HCT116 (cell line): ENCODE measurements at regions not wholly inside any gene's neighbourhood (a gene's known extent, or its start where the extent isn't known, plus 50 kb on each side); places are given as distances from the start of the nearest gene placed in this dataset.

ENCODE experiments used
- ATAC-seq: fragments of 200-7000 bp; cut with Tn5 transposase; 2 replicates; pipeline ENCODE4 v1.9.1; 2020; ENCODE audit warnings: mild to moderate bottlenecking, moderate library complexity
- BruUV-seq: library from RNA; stranded (reverse); fragments of 400-500 nt; replicated peaks from 2 replicates; lab custom pipeline; 2021; lab: Mats Ljungman, UMichigan
- CTCF ChIA-PET: fragments of 300-600 bp; sonication (Branson Sonifier 250); formaldehyde crosslinking; loops from one replicate; lab custom pipeline; 2021; ENCODE audit warnings: antibody characterized with exemption; lab: Charles Lee
- POLR2A ChIA-PET: fragments of 300-600, 350-600 bp; sonication (Branson Sonifier 250); formaldehyde crosslinking; loops from one replicate; lab custom pipeline; 2021; ENCODE audit warnings: antibody characterized with exemption; lab: Charles Lee
- RAD21 ChIA-PET, 2 experiments: fragments of 300-600 bp; sonication (Branson Sonifier 250); formaldehyde crosslinking; loops; one replicate each; lab custom pipeline; 2023; ENCODE audit warnings: low total read pairs in 2 of 2; ENCODE audit not compliant: uncharacterized antibody in 2 of 2, unreplicated experiment in 2 of 2, low non-redundant PET in 1 of 2; lab: Charles Lee
- DNase-seq: peaks from one replicate; pipeline ENCODE4 v3.0.0-alpha.2; 2010; ENCODE audit warnings: low read depth, low spot score
- H2AFZ ChIP-seq: fragments of 200-600 bp; shearing (Covaris generic), sonication (generic); 2 replicates; pipeline ENCODE4 v1.6.1; 2017; ENCODE audit warnings: low read depth, mixed run types, mixed read lengths, antibody characterized with exemption, low read length; ENCODE audit not compliant: poor library complexity, severe bottlenecking
- H3K27ac ChIP-seq: 2 replicates; pipeline ENCODE4 v1.5.1; 2012; ENCODE audit warnings: low read depth, low read length
- H3K27me3 ChIP-seq: fragments of 200-600 bp; sonication (generic); 2 replicates; pipeline ENCODE4 v1.6.1; 2016; ENCODE audit warnings: mixed run types, low read length, mixed read lengths; ENCODE audit not compliant: insufficient read depth
- H3K36me3 ChIP-seq, 2 experiments: fragments of 200-500 bp in 1 of 2; fragments of 200-600 bp in 1 of 2; sonication (Bioruptor generic) in 1 of 2; sonication (generic) in 1 of 2; 2 replicates each; pipeline versions ENCODE4 v1.5.1 to v1.6.1; 2014 to 2016; ENCODE audit warnings: low read length in 2 of 2, inconsistent platforms in 1 of 2, mixed read lengths in 1 of 2, mixed run types in 1 of 2; ENCODE audit not compliant: insufficient read depth in 2 of 2, control insufficient read depth in 1 of 2
- H3K4me1 ChIP-seq, 2 experiments: fragments of 200-600 bp in 1 of 2; sonication (generic) in 1 of 2; 2 replicates each; pipeline versions ENCODE4 v1.5.1 to v1.6.1; 2012 to 2017; ENCODE audit warnings: low read length in 2 of 2, inconsistent platforms in 1 of 2, mild to moderate bottlenecking in 1 of 2, mixed read lengths in 1 of 2, mixed run types in 1 of 2, moderate library complexity in 1 of 2; ENCODE audit not compliant: insufficient read depth in 2 of 2, control insufficient read depth in 1 of 2
- H3K4me2 ChIP-seq: fragments of 200-600 bp; sonication (generic); 2 replicates; pipeline ENCODE4 v1.6.1; 2017; ENCODE audit warnings: mixed run types, low read length, mixed read lengths
- H3K4me3 ChIP-seq, 2 experiments: fragments of 200-600 bp in 1 of 2; sonication (generic) in 1 of 2; replicated peaks in 1 of 2; 2 replicates each; pipeline ENCODE4 v1.5.1; 2011 to 2016; ENCODE audit warnings: low read length in 2 of 2, control low read depth in 1 of 2, low read depth in 1 of 2, mild to moderate bottlenecking in 1 of 2, mixed read lengths in 1 of 2, mixed run types in 1 of 2
- H3K79me2 ChIP-seq: fragments of 200-600 bp; sonication (generic); 2 replicates; pipeline ENCODE4 v1.6.1; 2017; ENCODE audit warnings: mild to moderate bottlenecking, mixed run types, low read length, moderate library complexity, mixed read lengths; ENCODE audit not compliant: insufficient read depth
- H3K9ac ChIP-seq: fragments of 200-600 bp; sonication (generic); 2 replicates; pipeline ENCODE4 v1.6.1; 2016; ENCODE audit warnings: low read length, mixed read lengths
- H3K9me2 ChIP-seq: fragments of 200-600 bp; sonication (generic), shearing (Covaris generic); 2 replicates; pipeline ENCODE4 v1.6.1; 2017; ENCODE audit warnings: mixed run types, mild to moderate bottlenecking, moderate library complexity; ENCODE audit not compliant: insufficient read depth
- H3K9me3 ChIP-seq, 2 experiments: fragments of 200-500 bp in 1 of 2; fragments of 200-600 bp in 1 of 2; sonication (Bioruptor generic) in 1 of 2; sonication (generic) in 1 of 2; 2 replicates each; pipeline ENCODE4 v1.6.1; 2014 to 2017; ENCODE audit warnings: low read length in 2 of 2, mixed read lengths in 2 of 2, inconsistent platforms in 1 of 2, low read depth in 1 of 2, mild to moderate bottlenecking in 1 of 2, mixed run types in 1 of 2, moderate library complexity in 1 of 2; ENCODE audit not compliant: control insufficient read depth in 1 of 2, insufficient read depth in 1 of 2
- H4K20me1 ChIP-seq: fragments of 200-600 bp; sonication (generic), shearing (Covaris generic); 2 replicates; pipeline ENCODE4 v1.6.1; 2017; ENCODE audit warnings: mixed run types, mild to moderate bottlenecking, moderate library complexity; ENCODE audit not compliant: insufficient read depth
- CBX3 ChIP-seq: IDR thresholded peaks from 2 replicates; pipeline ENCODE4 v1.6.1; 2012; ENCODE audit warnings: low read depth
- EZH2phosphoT487 ChIP-seq: fragments of 200-600 bp; IDR thresholded peaks from 2 replicates; pipeline ENCODE4 v1.6.1; 2018; ENCODE audit warnings: antibody characterized with exemption, borderline replicate concordance
- JUND ChIP-seq: IDR thresholded peaks from 2 replicates; pipeline ENCODE4 v1.6.1; 2012
- POLR2A ChIP-seq: IDR thresholded peaks from 2 replicates; pipeline ENCODE4 v1.7.0; 2011; ENCODE audit warnings: borderline replicate concordance; ENCODE audit not compliant: insufficient read depth, insufficient read length; ENCODE audit errors: extremely low read depth
- POLR2AphosphoS5 ChIP-seq: IDR thresholded peaks from 2 replicates; pipeline ENCODE4 v1.6.1; 2011; ENCODE audit warnings: mild to moderate bottlenecking, low read depth, low read length, moderate library complexity
- RAD21 ChIP-seq: IDR thresholded peaks from 2 replicates; pipeline ENCODE4 v1.6.1; 2012; ENCODE audit warnings: low read depth, mild to moderate bottlenecking
- SIN3A ChIP-seq: IDR thresholded peaks from 2 replicates; pipeline ENCODE4 v1.6.1; 2012; ENCODE audit warnings: low read depth
- SP1 ChIP-seq: IDR thresholded peaks from 2 replicates; pipeline ENCODE4 v1.6.1; 2012; ENCODE audit warnings: low read depth
- ZFX ChIP-seq: fragments of 450-650 bp; IDR thresholded peaks from 2 replicates; pipeline ENCODE4 v1.6.1; 2017
- intact Hi-C: fragments of 100-400 bp; cut with micrococcal nuclease; formaldehyde crosslinking; loops from 2 replicates; pipeline ENCODE4 v1.10.0; 2022
- TF ChIP-seq, protein P1 (sequence below): IDR thresholded peaks from 2 replicates; pipeline ENCODE4 v1.6.1; 2012; ENCODE audit warnings: low read depth
- TF ChIP-seq, protein P2 (sequence below), 3 experiments: fragments of 200-600 bp in 1 of 3; sonication (generic) in 1 of 3; IDR thresholded peaks in 2 of 3; conservative IDR thresholded peaks in 1 of 3; 2 replicates each; pipeline ENCODE4 v1.5.1; 2012 to 2017; ENCODE audit warnings: low read depth in 2 of 3, low read length in 2 of 3, antibody characterized with exemption in 1 of 3, borderline replicate concordance in 1 of 3, control low read depth in 1 of 3, mild to moderate bottlenecking in 1 of 3, mixed read lengths in 1 of 3, mixed run types in 1 of 3, moderate library complexity in 1 of 3; ENCODE audit not compliant: insufficient read depth in 1 of 3
- TF ChIP-seq, protein P3 (sequence below): IDR thresholded peaks from 2 replicates; pipeline ENCODE4 v1.6.1; 2011; ENCODE audit warnings: mild to moderate bottlenecking, low read length, moderate library complexity; ENCODE audit not compliant: insufficient replicate concordance; ENCODE audit errors: extremely low read depth

DNA sequence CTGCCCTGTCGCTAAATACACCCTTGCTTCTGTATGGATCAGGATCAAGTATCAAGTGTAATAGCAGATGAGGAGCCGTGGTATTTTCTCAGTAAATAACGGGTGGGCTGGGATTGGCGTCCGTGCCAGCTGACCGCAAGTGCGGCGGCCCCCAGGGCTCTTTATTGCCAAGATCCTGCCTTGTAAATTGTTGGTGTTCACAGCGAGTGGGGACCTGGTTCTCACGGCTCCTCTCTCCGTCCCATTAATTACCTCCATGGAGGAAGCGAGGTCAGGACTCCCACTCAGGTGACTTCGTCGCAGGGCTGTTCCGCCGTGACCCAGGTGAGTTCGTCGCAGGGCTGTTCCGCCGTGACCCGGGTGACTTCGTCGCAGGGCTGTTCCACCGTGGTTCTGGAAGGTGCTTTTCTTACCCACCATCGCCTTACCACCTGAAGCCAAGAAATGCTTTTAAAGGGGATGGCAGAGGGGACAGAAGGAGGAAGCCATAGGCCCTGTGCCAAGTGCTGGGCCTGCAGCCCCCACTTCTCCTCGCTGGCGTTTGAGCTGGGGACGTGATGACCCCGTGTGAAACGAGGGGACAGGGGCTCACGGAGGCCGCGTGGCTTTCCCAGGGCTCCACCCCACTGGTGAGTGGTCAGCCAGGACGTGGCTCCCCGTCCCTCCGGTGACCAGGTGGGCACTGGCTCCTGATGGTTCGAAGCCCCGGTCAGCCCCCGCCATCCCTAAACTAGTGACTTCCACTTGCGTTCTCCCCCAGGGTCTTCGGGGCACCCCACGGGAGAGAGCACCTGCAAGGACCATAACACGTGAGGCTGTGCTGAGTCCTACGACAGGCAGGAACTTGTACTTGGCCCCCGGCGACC lies 118.4 kb downstream of the TWIST2 start:
- H3K27me3 ChIP-seq, result no peaks in the 10 kb centered on the region
- H2AFZ ChIP-seq, result no peak overlapping the region
- no peaks in the 10 kb centered on the region for H3K79me2 ChIP-seq
- H3K36me3 ChIP-seq, result no peaks in the 10 kb centered on the region
- intact Hi-C loops, result loop anchor here (10.0 kb wide), 1 partner anchor 612 kb away; no protein-coding TSS in a partner anchor
- H4K20me1 ChIP-seq, result no peaks in the 10 kb centered on the region
- H3K27ac ChIP-seq, result no peak overlapping the region
- no peak overlapping the region for H3K9ac ChIP-seq
- no peaks in the 10 kb centered on the region for H3K9me2 ChIP-seq
- CTCF ChIA-PET, result no interaction called here
- no TSS peak for BruUV-seq
- no peak overlapping the region for H3K4me2 ChIP-seq
- RAD21 ChIA-PET, result no interaction called here
- no peak overlapping the region for H3K4me3 ChIP-seq
- H3K9me3 ChIP-seq, result no peaks in the 10 kb centered on the region
- POLR2A ChIA-PET, result no interaction called here
- peaks cover 0 to 6% of the 10 kb centered on the region in 2 experiments; a peak in 1 of 4 replicates for H3K4me1 ChIP-seq
- ATAC-seq (no peak), DNase-seq (no peak)
- TF ChIP-seq EZH2phosphoT487 (no peak), POLR2AphosphoS5 (no peak), SIN3A (no peak), ZFX (no peak), CBX3 (no peak), RAD21 (no peak), SP1 (no peak), POLR2A (no peak), JUND (no peak)
- TF ChIP-seq, protein P1, sequence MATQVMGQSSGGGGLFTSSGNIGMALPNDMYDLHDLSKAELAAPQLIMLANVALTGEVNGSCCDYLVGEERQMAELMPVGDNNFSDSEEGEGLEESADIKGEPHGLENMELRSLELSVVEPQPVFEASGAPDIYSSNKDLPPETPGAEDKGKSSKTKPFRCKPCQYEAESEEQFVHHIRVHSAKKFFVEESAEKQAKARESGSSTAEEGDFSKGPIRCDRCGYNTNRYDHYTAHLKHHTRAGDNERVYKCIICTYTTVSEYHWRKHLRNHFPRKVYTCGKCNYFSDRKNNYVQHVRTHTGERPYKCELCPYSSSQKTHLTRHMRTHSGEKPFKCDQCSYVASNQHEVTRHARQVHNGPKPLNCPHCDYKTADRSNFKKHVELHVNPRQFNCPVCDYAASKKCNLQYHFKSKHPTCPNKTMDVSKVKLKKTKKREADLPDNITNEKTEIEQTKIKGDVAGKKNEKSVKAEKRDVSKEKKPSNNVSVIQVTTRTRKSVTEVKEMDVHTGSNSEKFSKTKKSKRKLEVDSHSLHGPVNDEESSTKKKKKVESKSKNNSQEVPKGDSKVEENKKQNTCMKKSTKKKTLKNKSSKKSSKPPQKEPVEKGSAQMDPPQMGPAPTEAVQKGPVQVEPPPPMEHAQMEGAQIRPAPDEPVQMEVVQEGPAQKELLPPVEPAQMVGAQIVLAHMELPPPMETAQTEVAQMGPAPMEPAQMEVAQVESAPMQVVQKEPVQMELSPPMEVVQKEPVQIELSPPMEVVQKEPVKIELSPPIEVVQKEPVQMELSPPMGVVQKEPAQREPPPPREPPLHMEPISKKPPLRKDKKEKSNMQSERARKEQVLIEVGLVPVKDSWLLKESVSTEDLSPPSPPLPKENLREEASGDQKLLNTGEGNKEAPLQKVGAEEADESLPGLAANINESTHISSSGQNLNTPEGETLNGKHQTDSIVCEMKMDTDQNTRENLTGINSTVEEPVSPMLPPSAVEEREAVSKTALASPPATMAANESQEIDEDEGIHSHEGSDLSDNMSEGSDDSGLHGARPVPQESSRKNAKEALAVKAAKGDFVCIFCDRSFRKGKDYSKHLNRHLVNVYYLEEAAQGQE, result no peak
- TF ChIP-seq, protein P2, sequence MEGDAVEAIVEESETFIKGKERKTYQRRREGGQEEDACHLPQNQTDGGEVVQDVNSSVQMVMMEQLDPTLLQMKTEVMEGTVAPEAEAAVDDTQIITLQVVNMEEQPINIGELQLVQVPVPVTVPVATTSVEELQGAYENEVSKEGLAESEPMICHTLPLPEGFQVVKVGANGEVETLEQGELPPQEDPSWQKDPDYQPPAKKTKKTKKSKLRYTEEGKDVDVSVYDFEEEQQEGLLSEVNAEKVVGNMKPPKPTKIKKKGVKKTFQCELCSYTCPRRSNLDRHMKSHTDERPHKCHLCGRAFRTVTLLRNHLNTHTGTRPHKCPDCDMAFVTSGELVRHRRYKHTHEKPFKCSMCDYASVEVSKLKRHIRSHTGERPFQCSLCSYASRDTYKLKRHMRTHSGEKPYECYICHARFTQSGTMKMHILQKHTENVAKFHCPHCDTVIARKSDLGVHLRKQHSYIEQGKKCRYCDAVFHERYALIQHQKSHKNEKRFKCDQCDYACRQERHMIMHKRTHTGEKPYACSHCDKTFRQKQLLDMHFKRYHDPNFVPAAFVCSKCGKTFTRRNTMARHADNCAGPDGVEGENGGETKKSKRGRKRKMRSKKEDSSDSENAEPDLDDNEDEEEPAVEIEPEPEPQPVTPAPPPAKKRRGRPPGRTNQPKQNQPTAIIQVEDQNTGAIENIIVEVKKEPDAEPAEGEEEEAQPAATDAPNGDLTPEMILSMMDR (IDR thresholded peaks at IDR 0.05 in 2 of 3, conservative IDR thresholded peaks at IDR 0.05 in 1 of 3; ENCODE audit: borderline replicate concordance in 1 of 3, insufficient read depth in 1 of 3, low read depth in 2 of 3, low read length in 2 of 3), result no peak
- TF ChIP-seq, protein P3, sequence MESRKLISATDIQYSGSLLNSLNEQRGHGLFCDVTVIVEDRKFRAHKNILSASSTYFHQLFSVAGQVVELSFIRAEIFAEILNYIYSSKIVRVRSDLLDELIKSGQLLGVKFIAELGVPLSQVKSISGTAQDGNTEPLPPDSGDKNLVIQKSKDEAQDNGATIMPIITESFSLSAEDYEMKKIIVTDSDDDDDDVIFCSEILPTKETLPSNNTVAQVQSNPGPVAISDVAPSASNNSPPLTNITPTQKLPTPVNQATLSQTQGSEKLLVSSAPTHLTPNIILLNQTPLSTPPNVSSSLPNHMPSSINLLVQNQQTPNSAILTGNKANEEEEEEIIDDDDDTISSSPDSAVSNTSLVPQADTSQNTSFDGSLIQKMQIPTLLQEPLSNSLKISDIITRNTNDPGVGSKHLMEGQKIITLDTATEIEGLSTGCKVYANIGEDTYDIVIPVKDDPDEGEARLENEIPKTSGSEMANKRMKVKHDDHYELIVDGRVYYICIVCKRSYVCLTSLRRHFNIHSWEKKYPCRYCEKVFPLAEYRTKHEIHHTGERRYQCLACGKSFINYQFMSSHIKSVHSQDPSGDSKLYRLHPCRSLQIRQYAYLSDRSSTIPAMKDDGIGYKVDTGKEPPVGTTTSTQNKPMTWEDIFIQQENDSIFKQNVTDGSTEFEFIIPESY, result no peak
